Ishikawa (cell line): ENCODE measurements at regions not wholly inside any gene's neighbourhood (a gene's known extent, or its start where the extent isn't known, plus 50 kb on each side); places are given as distances from the start of the nearest gene placed in this dataset.

Experiments
- FOXM1 ChIP-seq: IDR thresholded peaks from 2 replicates; pipeline ENCODE4 v1.6.1; 2012; ENCODE audit warnings: low read depth, borderline replicate concordance
- RAD21 ChIP-seq: IDR thresholded peaks from 2 replicates; pipeline ENCODE4 v1.6.1; 2012; ENCODE audit warnings: low read depth
- TAF1 ChIP-seq: IDR thresholded peaks from 2 replicates; pipeline ENCODE4 v1.6.1; 2012; ENCODE audit warnings: low read depth, mild to moderate bottlenecking
- TF ChIP-seq, protein P1 (sequence below): IDR thresholded peaks from 2 replicates; pipeline ENCODE4 v1.6.1; 2012
- TF ChIP-seq, protein P2 (sequence below): IDR thresholded peaks from 2 replicates; pipeline ENCODE4 v1.6.1; 2012; ENCODE audit warnings: low read depth, mild to moderate bottlenecking

DNA sequence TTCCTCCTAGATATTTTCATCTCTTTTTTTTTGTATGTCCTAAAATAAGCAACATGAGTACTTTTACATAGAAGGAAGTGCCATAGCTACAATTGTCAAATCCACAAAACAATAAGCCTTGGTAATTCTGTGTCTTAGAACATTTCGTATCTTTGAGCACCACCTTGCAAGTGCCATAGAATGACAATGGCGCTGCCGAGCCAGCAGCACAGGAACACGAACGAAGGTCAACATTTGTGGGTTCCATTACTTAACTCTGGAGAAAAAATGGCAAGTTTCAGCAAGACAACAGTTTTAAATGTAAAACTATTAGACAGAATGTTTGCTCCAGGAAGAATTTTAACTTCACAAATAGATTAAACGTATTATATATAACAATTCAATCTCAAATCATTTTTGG lies 222.1 kb downstream of the CHRM3 start:
- TF ChIP-seq, protein P1, sequence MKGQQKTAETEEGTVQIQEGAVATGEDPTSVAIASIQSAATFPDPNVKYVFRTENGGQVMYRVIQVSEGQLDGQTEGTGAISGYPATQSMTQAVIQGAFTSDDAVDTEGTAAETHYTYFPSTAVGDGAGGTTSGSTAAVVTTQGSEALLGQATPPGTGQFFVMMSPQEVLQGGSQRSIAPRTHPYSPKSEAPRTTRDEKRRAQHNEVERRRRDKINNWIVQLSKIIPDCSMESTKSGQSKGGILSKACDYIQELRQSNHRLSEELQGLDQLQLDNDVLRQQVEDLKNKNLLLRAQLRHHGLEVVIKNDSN = no peak
- TF ChIP-seq FOXM1 (no peak), TAF1 (no peak), RAD21 (no peak)
- TF ChIP-seq, protein P2, sequence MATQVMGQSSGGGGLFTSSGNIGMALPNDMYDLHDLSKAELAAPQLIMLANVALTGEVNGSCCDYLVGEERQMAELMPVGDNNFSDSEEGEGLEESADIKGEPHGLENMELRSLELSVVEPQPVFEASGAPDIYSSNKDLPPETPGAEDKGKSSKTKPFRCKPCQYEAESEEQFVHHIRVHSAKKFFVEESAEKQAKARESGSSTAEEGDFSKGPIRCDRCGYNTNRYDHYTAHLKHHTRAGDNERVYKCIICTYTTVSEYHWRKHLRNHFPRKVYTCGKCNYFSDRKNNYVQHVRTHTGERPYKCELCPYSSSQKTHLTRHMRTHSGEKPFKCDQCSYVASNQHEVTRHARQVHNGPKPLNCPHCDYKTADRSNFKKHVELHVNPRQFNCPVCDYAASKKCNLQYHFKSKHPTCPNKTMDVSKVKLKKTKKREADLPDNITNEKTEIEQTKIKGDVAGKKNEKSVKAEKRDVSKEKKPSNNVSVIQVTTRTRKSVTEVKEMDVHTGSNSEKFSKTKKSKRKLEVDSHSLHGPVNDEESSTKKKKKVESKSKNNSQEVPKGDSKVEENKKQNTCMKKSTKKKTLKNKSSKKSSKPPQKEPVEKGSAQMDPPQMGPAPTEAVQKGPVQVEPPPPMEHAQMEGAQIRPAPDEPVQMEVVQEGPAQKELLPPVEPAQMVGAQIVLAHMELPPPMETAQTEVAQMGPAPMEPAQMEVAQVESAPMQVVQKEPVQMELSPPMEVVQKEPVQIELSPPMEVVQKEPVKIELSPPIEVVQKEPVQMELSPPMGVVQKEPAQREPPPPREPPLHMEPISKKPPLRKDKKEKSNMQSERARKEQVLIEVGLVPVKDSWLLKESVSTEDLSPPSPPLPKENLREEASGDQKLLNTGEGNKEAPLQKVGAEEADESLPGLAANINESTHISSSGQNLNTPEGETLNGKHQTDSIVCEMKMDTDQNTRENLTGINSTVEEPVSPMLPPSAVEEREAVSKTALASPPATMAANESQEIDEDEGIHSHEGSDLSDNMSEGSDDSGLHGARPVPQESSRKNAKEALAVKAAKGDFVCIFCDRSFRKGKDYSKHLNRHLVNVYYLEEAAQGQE = no peak
